ENCODE measurements at regions not wholly inside any gene's neighbourhood (a gene's known extent, or its start where the extent isn't known, plus 50 kb on each side); places are given as distances from the start of the nearest gene placed in this dataset.

- TF ChIP-seq CTCF (IDR thresholded peaks at IDR 0.05) (no peak), POLR2A (IDR thresholded peaks at IDR 0.05) (no peak), EP300 (IDR thresholded peaks at IDR 0.05) (no peak), POLR2AphosphoS5 (IDR thresholded peaks at IDR 0.05) (no peak)
Observed at GRCh38 chr1:30049748-30050296, 673.6 kb downstream of the MATN1 start.

Data from upper lobe of left lung (tissue), 4 donors.